ENCODE measurements at regions not wholly inside any gene's neighbourhood (a gene's known extent, or its start where the extent isn't known, plus 50 kb on each side); places are given as distances from the start of the nearest gene placed in this dataset.

GRCh38 chr14:95021588-95021987 lies 135.7 kb downstream of the DICER1 start:
- ATAC-seq (no peak), DNase-seq (ENCODE audit: low read depth, low spot score) (no peak)
- intact Hi-C loops (cut with micrococcal nuclease; ENCODE audit: unreplicated experiment) = no loop called here
- H3K4me3 ChIP-seq (ENCODE audit: low read depth in 2 of 2, low read length in 2 of 2) = no peak overlapping the region
- POLR2A ChIA-PET = no interaction called here
- no peaks in the 10 kb centered on the region; the same call in 1 of the 2 replicates for H3K27me3 ChIP-seq (ENCODE audit: control insufficient read depth, insufficient read depth, low read length)
- BruUV-seq (replicated peaks) = no TSS peak
- TF ChIP-seq POLR2AphosphoS5 (IDR thresholded peaks at IDR 0.05; ENCODE audit: low read depth, low read length) (no peak), REST (IDR thresholded peaks at IDR 0.05; ENCODE audit: insufficient read depth in 1 of 2, low read depth in 2 of 2, low read length in 1 of 2) (no peak), CTCF (IDR thresholded peaks at IDR 0.05) (no peak), SIN3A (IDR thresholded peaks at IDR 0.05; ENCODE audit: borderline replicate concordance, insufficient read depth, low read depth, low read length) (no peak), TCF7L2 (IDR thresholded peaks at IDR 0.05; ENCODE audit: low read depth, low read length) (no peak)
- CTCF ChIA-PET = no interaction called here
- no peaks in the 10 kb centered on the region for H3K36me3 ChIP-seq (ENCODE audit: control insufficient read depth, insufficient read depth, low read length)
- H3K27ac ChIP-seq (ENCODE audit: low read length) = no peak overlapping the region
- no peaks in the 10 kb centered on the region for H3K9me3 ChIP-seq (ENCODE audit: control insufficient read depth, insufficient read depth, low read depth, low read length)
- in situ Hi-C loops (cut with HindIII; ENCODE audit: low pct_unique_long_range_greater_than_20kb, low sequenced_read_pairs) = no loop called here
- H3K4me1 ChIP-seq (ENCODE audit: control insufficient read depth, insufficient read depth, low read length) = no peaks in the 10 kb centered on the region

- DNase-seq (ENCODE audit: low read depth, low spot score) (no peak), ATAC-seq (no peak)
- intact Hi-C loops (cut with micrococcal nuclease; ENCODE audit: unreplicated experiment) (no loop called here), in situ Hi-C loops (cut with HindIII; ENCODE audit: low pct_unique_long_range_greater_than_20kb, low sequenced_read_pairs) (no loop called here)
- ChIA-PET POLR2A (no interaction called here), CTCF (no interaction called here)
- no TSS peak for BruUV-seq (replicated peaks)
- H3K4me3 ChIP-seq (ENCODE audit: low read depth in 2 of 2, low read length in 2 of 2) = no peak overlapping the region
- H3K4me1 ChIP-seq (ENCODE audit: control insufficient read depth, insufficient read depth, low read length) = no peaks in the 10 kb centered on the region
- no peaks in the 10 kb centered on the region for H3K9me3 ChIP-seq (ENCODE audit: control insufficient read depth, insufficient read depth, low read depth, low read length)
- no peaks in the 10 kb centered on the region; the same call in 1 of the 2 replicates for H3K27me3 ChIP-seq (ENCODE audit: control insufficient read depth, insufficient read depth, low read length)
- TF ChIP-seq REST (IDR thresholded peaks at IDR 0.05; ENCODE audit: insufficient read depth in 1 of 2, low read depth in 2 of 2, low read length in 1 of 2) (no peak), TCF7L2 (IDR thresholded peaks at IDR 0.05; ENCODE audit: low read depth, low read length) (no peak), POLR2AphosphoS5 (IDR thresholded peaks at IDR 0.05; ENCODE audit: low read depth, low read length) (no peak), SIN3A (IDR thresholded peaks at IDR 0.05; ENCODE audit: borderline replicate concordance, insufficient read depth, low read depth, low read length) (no peak), CTCF (IDR thresholded peaks at IDR 0.05) (no peak)
- no peak overlapping the region for H3K27ac ChIP-seq (ENCODE audit: low read length)
- no peaks in the 10 kb centered on the region for H3K36me3 ChIP-seq (ENCODE audit: control insufficient read depth, insufficient read depth, low read length)
Observed at GRCh38 chr14:95018821-95019220, 138.5 kb downstream of the DICER1 start.
